Keratinocyte (primary cell): ENCODE measurements at regions not wholly inside any gene's neighbourhood (a gene's known extent, or its start where the extent isn't known, plus 50 kb on each side); places are given as distances from the start of the nearest gene placed in this dataset.

ENCODE experiments used
- EZH2 ChIP-seq: IDR thresholded peaks from one replicate; pipeline ENCODE4 v1.6.1; 2012; ENCODE audit warnings: inconsistent platforms, mild to moderate bottlenecking, low read length, moderate library complexity
- TF ChIP-seq, protein P1 (sequence below), 3 experiments: IDR thresholded peaks in 1 of 3; conservative IDR thresholded peaks in 1 of 3; optimal IDR thresholded peaks in 1 of 3; 2 replicates in 2 of 3; 3 replicates in 1 of 3; pipeline versions ENCODE3 to v1.5.1; 2011; ENCODE audit warnings: low read length in 3 of 3, mild to moderate bottlenecking in 3 of 3, moderate library complexity in 2 of 3, control low read depth in 1 of 3, inconsistent platforms in 1 of 3; ENCODE audit not compliant: insufficient read depth in 2 of 3; ENCODE audit errors: extremely low read depth in 1 of 3

DNA sequence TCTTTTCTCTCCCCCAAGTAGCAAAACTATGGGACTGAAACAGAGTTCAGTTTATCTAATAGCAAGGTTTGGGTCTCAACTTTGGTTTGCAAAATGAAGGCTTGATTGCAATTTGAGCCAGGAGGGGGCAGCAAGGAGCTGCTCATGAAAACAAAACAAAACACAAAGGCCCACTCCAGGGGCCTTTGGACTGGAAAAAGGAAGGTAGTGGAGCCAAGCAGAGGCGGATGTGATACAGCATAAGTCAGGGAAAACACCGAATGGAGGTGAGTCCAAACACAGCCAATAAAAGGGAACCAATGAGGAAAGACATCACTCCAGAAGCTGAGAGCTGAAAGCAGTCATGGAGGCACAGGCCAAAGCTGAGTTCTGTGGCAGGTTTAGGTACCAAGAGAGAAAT, 799.7 kb upstream of the ACVR2A start:
- TF ChIP-seq, protein P1, sequence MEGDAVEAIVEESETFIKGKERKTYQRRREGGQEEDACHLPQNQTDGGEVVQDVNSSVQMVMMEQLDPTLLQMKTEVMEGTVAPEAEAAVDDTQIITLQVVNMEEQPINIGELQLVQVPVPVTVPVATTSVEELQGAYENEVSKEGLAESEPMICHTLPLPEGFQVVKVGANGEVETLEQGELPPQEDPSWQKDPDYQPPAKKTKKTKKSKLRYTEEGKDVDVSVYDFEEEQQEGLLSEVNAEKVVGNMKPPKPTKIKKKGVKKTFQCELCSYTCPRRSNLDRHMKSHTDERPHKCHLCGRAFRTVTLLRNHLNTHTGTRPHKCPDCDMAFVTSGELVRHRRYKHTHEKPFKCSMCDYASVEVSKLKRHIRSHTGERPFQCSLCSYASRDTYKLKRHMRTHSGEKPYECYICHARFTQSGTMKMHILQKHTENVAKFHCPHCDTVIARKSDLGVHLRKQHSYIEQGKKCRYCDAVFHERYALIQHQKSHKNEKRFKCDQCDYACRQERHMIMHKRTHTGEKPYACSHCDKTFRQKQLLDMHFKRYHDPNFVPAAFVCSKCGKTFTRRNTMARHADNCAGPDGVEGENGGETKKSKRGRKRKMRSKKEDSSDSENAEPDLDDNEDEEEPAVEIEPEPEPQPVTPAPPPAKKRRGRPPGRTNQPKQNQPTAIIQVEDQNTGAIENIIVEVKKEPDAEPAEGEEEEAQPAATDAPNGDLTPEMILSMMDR (optimal IDR thresholded peaks at IDR 0.05 in 1 of 3, IDR thresholded peaks at IDR 0.05 in 1 of 3, conservative IDR thresholded peaks at IDR 0.05 in 1 of 3; ENCODE audit: extremely low read depth in 1 of 3, insufficient read depth in 2 of 3, low read length in 3 of 3): peak; percentile 59 to 69 (median 62)
- no peak for TF ChIP-seq EZH2
